ENCODE measurements at regions not wholly inside any gene's neighbourhood (a gene's known extent, or its start where the extent isn't known, plus 50 kb on each side); places are given as distances from the start of the nearest gene placed in this dataset.

DNA sequence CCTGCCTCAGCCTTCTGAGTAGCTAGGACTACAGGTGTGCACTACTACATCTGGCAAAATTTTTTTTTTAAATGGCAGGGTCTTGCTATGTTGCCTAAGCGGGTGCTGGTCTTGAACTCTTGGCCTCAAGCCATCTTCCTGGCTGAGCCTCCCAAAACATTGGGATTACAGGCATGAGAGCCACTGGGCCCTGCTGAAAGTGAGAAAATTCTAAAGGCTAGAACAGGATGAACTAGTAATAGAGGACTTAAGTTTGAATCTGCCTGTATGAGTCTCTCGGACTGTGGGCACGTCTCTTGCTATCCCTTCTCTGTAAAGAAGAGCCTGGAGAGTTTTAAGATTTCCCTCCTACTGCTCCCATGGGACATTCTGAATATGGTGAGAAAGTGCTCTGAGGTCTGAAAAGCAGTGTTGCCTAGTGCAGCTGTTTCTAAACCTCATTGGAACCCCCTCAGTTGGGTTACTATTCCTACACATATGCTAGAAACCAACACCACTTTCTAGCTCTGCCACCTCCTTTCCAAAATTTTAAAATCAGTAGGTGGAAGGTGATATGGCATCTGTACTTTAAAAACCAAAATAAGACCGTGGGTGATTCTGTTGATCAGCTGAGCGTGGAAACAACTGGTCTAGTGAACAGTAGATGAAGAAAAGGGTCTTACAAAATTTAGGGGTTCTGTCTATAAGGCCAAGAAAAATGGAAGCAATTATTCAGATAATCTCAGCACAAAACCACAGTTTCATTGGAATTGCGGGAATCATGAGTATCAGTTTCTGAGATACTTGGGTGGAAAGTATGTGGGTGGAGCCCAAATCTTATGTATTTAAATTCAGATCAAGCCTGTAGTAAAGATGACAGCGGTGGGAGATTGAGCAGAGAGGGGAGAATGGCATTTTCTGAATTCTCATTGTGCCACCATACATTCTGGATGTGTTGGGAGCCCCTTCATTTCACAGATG, 259.8 kb upstream of the CXCR4 start (continued):
- TF ChIP-seq, protein P1, sequence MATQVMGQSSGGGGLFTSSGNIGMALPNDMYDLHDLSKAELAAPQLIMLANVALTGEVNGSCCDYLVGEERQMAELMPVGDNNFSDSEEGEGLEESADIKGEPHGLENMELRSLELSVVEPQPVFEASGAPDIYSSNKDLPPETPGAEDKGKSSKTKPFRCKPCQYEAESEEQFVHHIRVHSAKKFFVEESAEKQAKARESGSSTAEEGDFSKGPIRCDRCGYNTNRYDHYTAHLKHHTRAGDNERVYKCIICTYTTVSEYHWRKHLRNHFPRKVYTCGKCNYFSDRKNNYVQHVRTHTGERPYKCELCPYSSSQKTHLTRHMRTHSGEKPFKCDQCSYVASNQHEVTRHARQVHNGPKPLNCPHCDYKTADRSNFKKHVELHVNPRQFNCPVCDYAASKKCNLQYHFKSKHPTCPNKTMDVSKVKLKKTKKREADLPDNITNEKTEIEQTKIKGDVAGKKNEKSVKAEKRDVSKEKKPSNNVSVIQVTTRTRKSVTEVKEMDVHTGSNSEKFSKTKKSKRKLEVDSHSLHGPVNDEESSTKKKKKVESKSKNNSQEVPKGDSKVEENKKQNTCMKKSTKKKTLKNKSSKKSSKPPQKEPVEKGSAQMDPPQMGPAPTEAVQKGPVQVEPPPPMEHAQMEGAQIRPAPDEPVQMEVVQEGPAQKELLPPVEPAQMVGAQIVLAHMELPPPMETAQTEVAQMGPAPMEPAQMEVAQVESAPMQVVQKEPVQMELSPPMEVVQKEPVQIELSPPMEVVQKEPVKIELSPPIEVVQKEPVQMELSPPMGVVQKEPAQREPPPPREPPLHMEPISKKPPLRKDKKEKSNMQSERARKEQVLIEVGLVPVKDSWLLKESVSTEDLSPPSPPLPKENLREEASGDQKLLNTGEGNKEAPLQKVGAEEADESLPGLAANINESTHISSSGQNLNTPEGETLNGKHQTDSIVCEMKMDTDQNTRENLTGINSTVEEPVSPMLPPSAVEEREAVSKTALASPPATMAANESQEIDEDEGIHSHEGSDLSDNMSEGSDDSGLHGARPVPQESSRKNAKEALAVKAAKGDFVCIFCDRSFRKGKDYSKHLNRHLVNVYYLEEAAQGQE (IDR thresholded peaks at IDR 0.05) = no peak
- TF ChIP-seq RAD21 (conservative IDR thresholded peaks at IDR 0.05 in 1 of 2, IDR thresholded peaks at IDR 0.05 in 1 of 2) (no peak), FOSB (CRISPR knock-in tag; IDR thresholded peaks at IDR 0.05) (no peak)
- TF ChIP-seq, protein P2, sequence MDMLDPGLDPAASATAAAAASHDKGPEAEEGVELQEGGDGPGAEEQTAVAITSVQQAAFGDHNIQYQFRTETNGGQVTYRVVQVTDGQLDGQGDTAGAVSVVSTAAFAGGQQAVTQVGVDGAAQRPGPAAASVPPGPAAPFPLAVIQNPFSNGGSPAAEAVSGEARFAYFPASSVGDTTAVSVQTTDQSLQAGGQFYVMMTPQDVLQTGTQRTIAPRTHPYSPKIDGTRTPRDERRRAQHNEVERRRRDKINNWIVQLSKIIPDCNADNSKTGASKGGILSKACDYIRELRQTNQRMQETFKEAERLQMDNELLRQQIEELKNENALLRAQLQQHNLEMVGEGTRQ (IDR thresholded peaks at IDR 0.05) = no peak
- TF ChIP-seq, protein P3, sequence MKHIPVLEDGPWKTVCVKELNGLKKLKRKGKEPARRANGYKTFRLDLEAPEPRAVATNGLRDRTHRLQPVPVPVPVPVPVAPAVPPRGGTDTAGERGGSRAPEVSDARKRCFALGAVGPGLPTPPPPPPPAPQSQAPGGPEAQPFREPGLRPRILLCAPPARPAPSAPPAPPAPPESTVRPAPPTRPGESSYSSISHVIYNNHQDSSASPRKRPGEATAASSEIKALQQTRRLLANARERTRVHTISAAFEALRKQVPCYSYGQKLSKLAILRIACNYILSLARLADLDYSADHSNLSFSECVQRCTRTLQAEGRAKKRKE (CRISPR knock-in tag; IDR thresholded peaks at IDR 0.05; ENCODE audit: low read depth) = no peak

DNA sequence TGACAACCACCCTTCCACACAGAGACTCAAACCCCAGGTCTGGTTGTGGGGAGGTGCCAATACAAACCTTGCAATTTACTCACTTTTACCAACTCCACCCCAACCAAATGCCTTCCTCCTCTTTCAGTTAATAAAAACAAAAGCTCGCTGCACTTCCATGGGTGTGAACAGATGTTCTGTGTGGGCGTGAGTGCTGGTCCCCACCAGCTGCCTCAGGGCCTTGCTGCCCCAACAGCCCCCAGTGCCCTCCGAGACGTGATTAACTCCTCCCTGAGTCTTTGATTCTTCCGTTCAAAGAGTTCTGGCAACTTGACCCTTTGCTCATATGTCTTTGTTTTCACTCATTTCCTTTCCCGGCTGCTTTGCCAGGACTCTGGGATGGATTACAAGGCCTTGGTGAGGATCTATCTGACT, 258.9 kb upstream of the CXCR4 start:
- no peak overlapping the region for H3K4me3 ChIP-seq
- TF ChIP-seq, protein P4, sequence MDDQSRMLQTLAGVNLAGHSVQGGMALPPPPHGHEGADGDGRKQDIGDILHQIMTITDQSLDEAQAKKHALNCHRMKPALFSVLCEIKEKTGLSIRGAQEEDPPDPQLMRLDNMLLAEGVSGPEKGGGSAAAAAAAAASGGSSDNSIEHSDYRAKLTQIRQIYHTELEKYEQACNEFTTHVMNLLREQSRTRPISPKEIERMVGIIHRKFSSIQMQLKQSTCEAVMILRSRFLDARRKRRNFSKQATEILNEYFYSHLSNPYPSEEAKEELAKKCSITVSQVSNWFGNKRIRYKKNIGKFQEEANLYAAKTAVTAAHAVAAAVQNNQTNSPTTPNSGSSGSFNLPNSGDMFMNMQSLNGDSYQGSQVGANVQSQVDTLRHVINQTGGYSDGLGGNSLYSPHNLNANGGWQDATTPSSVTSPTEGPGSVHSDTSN (IDR thresholded peaks at IDR 0.05) = no peak
- TF ChIP-seq RNF2 (IDR thresholded peaks at IDR 0.05; ENCODE audit: borderline replicate concordance, low read depth) = no peak
- no peak for TF ChIP-seq HOXB13 (CRISPR knock-in tag; IDR thresholded peaks at IDR 0.05; ENCODE audit: low read depth)
- no peak for TF ChIP-seq ZFP36 (IDR thresholded peaks at IDR 0.05; ENCODE audit: borderline replicate concordance, partially characterized antibody)
- TF ChIP-seq POLR2AphosphoS2 (conservative IDR thresholded peaks at IDR 0.05; ENCODE audit: low read length) = no peak
- TF ChIP-seq, protein P5, sequence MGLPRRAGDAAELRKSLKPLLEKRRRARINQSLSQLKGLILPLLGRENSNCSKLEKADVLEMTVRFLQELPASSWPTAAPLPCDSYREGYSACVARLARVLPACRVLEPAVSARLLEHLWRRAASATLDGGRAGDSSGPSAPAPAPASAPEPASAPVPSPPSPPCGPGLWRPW (IDR thresholded peaks at IDR 0.05) = no peak
- TF ChIP-seq CBX8 (IDR thresholded peaks at IDR 0.05) = no peak
- no peak for TF ChIP-seq KDM1A (IDR thresholded peaks at IDR 0.05; ENCODE audit: low read depth)
- no peak for TF ChIP-seq EP300 (IDR thresholded peaks at IDR 0.05)
- no peaks in the 10 kb centered on the region for H3K9me3 ChIP-seq
- no peak overlapping the region for H3K27ac ChIP-seq
- ChIA-PET CTCF (interaction anchor here (0.6 to 7.4 kb wide), 5 partner anchors 9 to 558 kb away, joined by 3 to 56 read pairs (median 3); no protein-coding TSS in a partner anchor), POLR2A (no interaction called here)
- ATAC-seq (no peak), DNase-seq (ENCODE audit: low read depth in 1 of 2, low spot score in 1 of 2) (no peak), FAIRE-seq (no peak)
- H3K4me1 ChIP-seq = no peaks in the 10 kb centered on the region
- no peak overlapping the region for H3K4me2 ChIP-seq
- 82% methylated on average over 6 of the region's 6 CpGs for WGBS (ENCODE audit: missing lambda C conversion rate)

DNA sequence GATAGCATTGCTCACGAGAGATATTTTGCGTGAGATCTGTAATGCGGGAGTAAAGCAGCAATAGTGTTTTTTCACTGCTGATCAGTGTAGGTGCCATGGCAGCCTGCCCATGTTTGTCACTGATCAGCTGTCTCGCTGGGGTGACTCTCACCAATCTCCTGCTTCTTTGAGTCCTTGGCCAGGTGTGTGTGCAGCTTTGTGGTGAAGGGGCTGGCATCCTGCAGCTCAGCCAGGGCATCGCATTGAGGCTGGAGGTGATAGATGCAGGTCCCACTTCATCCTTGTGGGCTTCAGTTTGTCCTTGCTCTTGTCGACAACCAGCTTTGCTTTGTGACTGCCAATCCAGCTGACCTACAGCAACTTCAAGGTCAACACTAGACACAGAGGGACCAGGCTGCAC, 258.3 kb upstream of the CXCR4 start:
- FAIRE-seq = no peak
- CTCF ChIA-PET = interaction anchor here (1.1 to 7.4 kb wide), 2 partner anchors 462 to 465 kb away, joined by 3 to 56 read pairs; no protein-coding TSS in a partner anchor
- WGBS (ENCODE audit: missing lambda C conversion rate) = 81% methylated on average over 6 of the region's 6 CpGs
- no peak for DNase-seq (ENCODE audit: low read depth in 1 of 2, low spot score in 1 of 2)
- no peak overlapping the region for H3K4me2 ChIP-seq
- POLR2A ChIA-PET = no interaction called here
- no peak overlapping the region for H3K4me3 ChIP-seq
- H3K27ac ChIP-seq = no peak overlapping the region; a peak in 1 of 6 replicates
- no peaks in the 10 kb centered on the region for H3K9me3 ChIP-seq
- H3K4me1 ChIP-seq = no peaks in the 10 kb centered on the region
- ATAC-seq = no peak
- TF ChIP-seq SMC3 (IDR thresholded peaks at IDR 0.05) = no peak
- TF ChIP-seq NPAS2 (CRISPR knock-in tag; IDR thresholded peaks at IDR 0.05; ENCODE audit: borderline replicate concordance) = no peak
- no peak for TF ChIP-seq PHF8 (IDR thresholded peaks at IDR 0.05; ENCODE audit: borderline replicate concordance, low read depth)
- no peak for TF ChIP-seq RFX5 (IDR thresholded peaks at IDR 0.05)
- no peak for TF ChIP-seq RCOR1 (IDR thresholded peaks at IDR 0.05; ENCODE audit: low read depth, low read length)
- TF ChIP-seq, protein P6, sequence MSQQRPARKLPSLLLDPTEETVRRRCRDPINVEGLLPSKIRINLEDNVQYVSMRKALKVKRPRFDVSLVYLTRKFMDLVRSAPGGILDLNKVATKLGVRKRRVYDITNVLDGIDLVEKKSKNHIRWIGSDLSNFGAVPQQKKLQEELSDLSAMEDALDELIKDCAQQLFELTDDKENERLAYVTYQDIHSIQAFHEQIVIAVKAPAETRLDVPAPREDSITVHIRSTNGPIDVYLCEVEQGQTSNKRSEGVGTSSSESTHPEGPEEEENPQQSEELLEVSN (IDR thresholded peaks at IDR 0.05; ENCODE audit: borderline replicate concordance, low read depth) = no peak
- TF ChIP-seq, protein P4 (IDR thresholded peaks at IDR 0.05) = no peak
- no peak for TF ChIP-seq MYC (IDR thresholded peaks at IDR 0.05; ENCODE audit: borderline replicate concordance, low read length)
- TF ChIP-seq NR3C1 (IDR thresholded peaks at IDR 0.05) = no peak

Measured in A549 (cell line).